HEK293T (cell line): ENCODE measurements at regions not wholly inside any gene's neighbourhood (a gene's known extent, or its start where the extent isn't known, plus 50 kb on each side); places are given as distances from the start of the nearest gene placed in this dataset.
"Not testable (repeated sequence)": the region's sequence is repeated elsewhere in the genome, so short reads cannot be mapped to it uniquely, and the experiment has no call there.

Experiments
- CTCF ChIA-PET: fragments of 350-600 bp; formaldehyde crosslinking; extraction: SDS; loops from one replicate; lab custom pipeline; 2021; ENCODE audit warnings: antibody characterized with exemption, inconsistent platforms; lab: Yijun Ruan, JAX
- POLR2A ChIA-PET: fragments of 350-600 bp; formaldehyde crosslinking; extraction: SDS; loops from one replicate; lab custom pipeline; 2020; ENCODE audit warnings: antibody characterized with exemption, inconsistent platforms; lab: Yijun Ruan, JAX
- DNase-seq: peaks from one replicate; pipeline ENCODE4 v3.0.0; 2012; ENCODE audit warnings: mixed read lengths; ENCODE audit errors: extremely low spot score
- ARNT ChIP-seq: fragments of 450-650 bp; IDR thresholded peaks from 2 replicates; pipeline ENCODE4 v1.6.1; 2017; ENCODE audit warnings: mild to moderate bottlenecking
- BHLHE40 ChIP-seq: fragments of 450-650 bp; IDR thresholded peaks from 2 replicates; pipeline ENCODE4 v1.6.1; 2016; ENCODE audit warnings: mild to moderate bottlenecking, moderate library complexity, borderline replicate concordance
- CTBP1 ChIP-seq: fragments of 450-650 bp; IDR thresholded peaks from 2 replicates; pipeline ENCODE4 v1.6.1; 2016; ENCODE audit warnings: borderline replicate concordance
- ELF4 ChIP-seq: fragments of 450-650 bp; IDR thresholded peaks from 2 replicates; pipeline ENCODE4 v1.6.1; 2017; ENCODE audit warnings: antibody characterized with exemption
- FOXA1 ChIP-seq: fragments of 450-650 bp; IDR thresholded peaks from 2 replicates; pipeline ENCODE4 v1.6.1; 2016; ENCODE audit warnings: mild to moderate bottlenecking
- FOXK2 ChIP-seq: fragments of 450-650 bp; IDR thresholded peaks from 2 replicates; pipeline ENCODE4 v1.6.1; 2016; ENCODE audit warnings: mild to moderate bottlenecking
- FOXM1 ChIP-seq: fragments of 450-650 bp; IDR thresholded peaks from 2 replicates; pipeline ENCODE4 v1.6.1; 2017; ENCODE audit warnings: mild to moderate bottlenecking, borderline replicate concordance
- HDGF ChIP-seq: fragments of 450-650 bp; IDR thresholded peaks from 2 replicates; pipeline ENCODE4 v1.6.1; 2017; ENCODE audit warnings: antibody characterized with exemption, borderline replicate concordance
- L3MBTL2 ChIP-seq: fragments of 450-650 bp; conservative IDR thresholded peaks from 2 replicates; pipeline ENCODE4 v1.6.1; 2016; ENCODE audit warnings: mild to moderate bottlenecking
- LEF1 ChIP-seq: fragments of 450-650 bp; IDR thresholded peaks from 2 replicates; pipeline ENCODE4 v1.6.1; 2017; ENCODE audit warnings: mild to moderate bottlenecking, borderline replicate concordance
- NFRKB ChIP-seq: fragments of 450-650 bp; IDR thresholded peaks from 2 replicates; pipeline ENCODE4 v1.6.1; 2016; ENCODE audit warnings: mild to moderate bottlenecking, moderate library complexity
- PKNOX1 ChIP-seq: fragments of 450-650 bp; IDR thresholded peaks from 2 replicates; pipeline ENCODE4 v1.6.1; 2016
- SP1 ChIP-seq: fragments of 450-650 bp; IDR thresholded peaks from 2 replicates; pipeline ENCODE4 v1.6.1; 2017
- SUZ12 ChIP-seq: fragments of 450-650 bp; IDR thresholded peaks from 2 replicates; pipeline ENCODE4 v1.6.1; 2016; ENCODE audit warnings: mild to moderate bottlenecking
- TARDBP ChIP-seq: fragments of 450-650 bp; IDR thresholded peaks from 2 replicates; pipeline ENCODE4 v1.6.1; 2016
- ZNF384 ChIP-seq: fragments of 450-650 bp; IDR thresholded peaks from 2 replicates; pipeline ENCODE4 v1.6.1; 2016

- no peak for TF ChIP-seq ZNF384
- no peak for TF ChIP-seq FOXK2
- no peak for TF ChIP-seq ELF4
- TF ChIP-seq SP1: no peak
- TF ChIP-seq SUZ12: no peak
- TF ChIP-seq FOXA1: no peak
- TF ChIP-seq FOXM1: no peak
- no peak for TF ChIP-seq HDGF
- TF ChIP-seq LEF1: no peak
- POLR2A ChIA-PET: no interaction called here
- CTCF ChIA-PET: no interaction called here
- DNase-seq: no peak
Observed at GRCh38 chr15:95148183-95148582, 916.8 kb downstream of the MCTP2 start.

- TF ChIP-seq LEF1: no peak
- no peak for TF ChIP-seq SP1
- no peak for TF ChIP-seq TARDBP
- no peak for TF ChIP-seq FOXK2
- TF ChIP-seq ZNF384: no peak
- CTCF ChIA-PET: no interaction called here
- POLR2A ChIA-PET: no interaction called here
- no peak for DNase-seq
Observed at GRCh38 chr15:95149036-95149435, 917.7 kb downstream of the MCTP2 start.

- ChIA-PET CTCF (no interaction called here), POLR2A (no interaction called here)
Observed at GRCh38 chr15:95149771-95150170, 918.4 kb downstream of the MCTP2 start.

GRCh38 chr15:95150466-95150865 lies 919.1 kb downstream of the MCTP2 start:
- CTCF ChIA-PET: no interaction called here
- no peak for DNase-seq
- POLR2A ChIA-PET: no interaction called here
- no peak for TF ChIP-seq PKNOX1
- TF ChIP-seq FOXA1: no peak

More at GRCh38 chr15:95149771-95150170, 918.4 kb downstream of the MCTP2 start:
- TF ChIP-seq ARNT (no peak), TARDBP (no peak), FOXK2 (no peak), SP1 (no peak), ZNF384 (no peak), HDGF (no peak), L3MBTL2 (no peak)
- DNase-seq: no peak

GRCh38 chr15:95152741-95153140 lies 921.4 kb downstream of the MCTP2 start:
- ChIA-PET CTCF (no interaction called here), POLR2A (no interaction called here)
- no peak for DNase-seq
- no peak for TF ChIP-seq LEF1

- POLR2A ChIA-PET, DNase-seq, CTCF ChIA-PET: not testable (repeated sequence)
Observed at GRCh38 chr15:95153201-95153600, 921.8 kb downstream of the MCTP2 start.

- no peak for DNase-seq
- CTCF ChIA-PET: no interaction called here
- TF ChIP-seq SUZ12: no peak
- TF ChIP-seq CTBP1: no peak
- TF ChIP-seq PKNOX1: no peak
- POLR2A ChIA-PET: no interaction called here
Observed at GRCh38 chr15:95160316-95160715, 929.0 kb downstream of the MCTP2 start.

GRCh38 chr15:95162069-95162468 lies 930.7 kb downstream of the MCTP2 start:
- ChIA-PET CTCF (no interaction called here), POLR2A (no interaction called here)
- no peak for DNase-seq
- no peak for TF ChIP-seq FOXA1
- no peak for TF ChIP-seq BHLHE40
- TF ChIP-seq PKNOX1: no peak
- no peak for TF ChIP-seq ELF4
- TF ChIP-seq L3MBTL2: no peak
- no peak for TF ChIP-seq NFRKB
- no peak for TF ChIP-seq LEF1
- no peak for TF ChIP-seq ZNF384

GRCh38 chr15:95162531-95162930 lies 931.2 kb downstream of the MCTP2 start:
- POLR2A ChIA-PET: interaction anchor here (0.7 kb wide), 1 partner anchor 13 kb away, joined by 3 read pairs; no protein-coding TSS in a partner anchor
- CTCF ChIA-PET: no interaction called here
- TF ChIP-seq FOXK2 (no peak), SUZ12 (no peak), SP1 (no peak), FOXM1 (no peak), HDGF (no peak), CTBP1 (no peak), PKNOX1 (no peak), ZNF384 (no peak), FOXA1 (no peak), L3MBTL2 (no peak), NFRKB (no peak), ARNT (no peak), ELF4 (no peak), TARDBP (no peak), BHLHE40 (no peak)
- no peak for DNase-seq
